A549 (cell line): ENCODE measurements at regions not wholly inside any gene's neighbourhood (a gene's known extent, or its start where the extent isn't known, plus 50 kb on each side); places are given as distances from the start of the nearest gene placed in this dataset.

Experiments used
- MYC ChIP-seq: IDR thresholded peaks from 2 replicates; pipeline ENCODE4 v1.6.1; 2012; ENCODE audit warnings: mild to moderate bottlenecking, inconsistent platforms, low read length, improper control_type of control experiment, borderline replicate concordance
- TF ChIP-seq, protein P1 (sequence below): fragments of >200 bp; sonication (Bioruptor Twin); formaldehyde crosslinking; IDR thresholded peaks from 3 replicates; pipeline ENCODE4 v1.5.1; 2016

- TF ChIP-seq, protein P1, sequence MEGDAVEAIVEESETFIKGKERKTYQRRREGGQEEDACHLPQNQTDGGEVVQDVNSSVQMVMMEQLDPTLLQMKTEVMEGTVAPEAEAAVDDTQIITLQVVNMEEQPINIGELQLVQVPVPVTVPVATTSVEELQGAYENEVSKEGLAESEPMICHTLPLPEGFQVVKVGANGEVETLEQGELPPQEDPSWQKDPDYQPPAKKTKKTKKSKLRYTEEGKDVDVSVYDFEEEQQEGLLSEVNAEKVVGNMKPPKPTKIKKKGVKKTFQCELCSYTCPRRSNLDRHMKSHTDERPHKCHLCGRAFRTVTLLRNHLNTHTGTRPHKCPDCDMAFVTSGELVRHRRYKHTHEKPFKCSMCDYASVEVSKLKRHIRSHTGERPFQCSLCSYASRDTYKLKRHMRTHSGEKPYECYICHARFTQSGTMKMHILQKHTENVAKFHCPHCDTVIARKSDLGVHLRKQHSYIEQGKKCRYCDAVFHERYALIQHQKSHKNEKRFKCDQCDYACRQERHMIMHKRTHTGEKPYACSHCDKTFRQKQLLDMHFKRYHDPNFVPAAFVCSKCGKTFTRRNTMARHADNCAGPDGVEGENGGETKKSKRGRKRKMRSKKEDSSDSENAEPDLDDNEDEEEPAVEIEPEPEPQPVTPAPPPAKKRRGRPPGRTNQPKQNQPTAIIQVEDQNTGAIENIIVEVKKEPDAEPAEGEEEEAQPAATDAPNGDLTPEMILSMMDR = no peak
- no peak for TF ChIP-seq MYC
These were observed 51.3 kb upstream of the DRD2 start for GRCh38 chr11:113526521-113526920.
